Loucy (cell line): ENCODE measurements at regions not wholly inside any gene's neighbourhood (a gene's known extent, or its start where the extent isn't known, plus 50 kb on each side); places are given as distances from the start of the nearest gene placed in this dataset.

Experiments used
- EZH2phosphoT487 ChIP-seq: fragments of 200-600 bp; IDR thresholded peaks from 2 replicates; pipeline ENCODE4 v1.6.1; 2018; ENCODE audit warnings: antibody characterized with exemption, mild to moderate bottlenecking, moderate library complexity, borderline replicate concordance
- TF ChIP-seq, protein P1 (sequence below): fragments of 200-600 bp; sonication (generic); conservative IDR thresholded peaks from 2 replicates; pipeline ENCODE4 v1.5.1; 2014; ENCODE audit warnings: mild to moderate bottlenecking, antibody characterized with exemption, low read length

- TF ChIP-seq, protein P1, sequence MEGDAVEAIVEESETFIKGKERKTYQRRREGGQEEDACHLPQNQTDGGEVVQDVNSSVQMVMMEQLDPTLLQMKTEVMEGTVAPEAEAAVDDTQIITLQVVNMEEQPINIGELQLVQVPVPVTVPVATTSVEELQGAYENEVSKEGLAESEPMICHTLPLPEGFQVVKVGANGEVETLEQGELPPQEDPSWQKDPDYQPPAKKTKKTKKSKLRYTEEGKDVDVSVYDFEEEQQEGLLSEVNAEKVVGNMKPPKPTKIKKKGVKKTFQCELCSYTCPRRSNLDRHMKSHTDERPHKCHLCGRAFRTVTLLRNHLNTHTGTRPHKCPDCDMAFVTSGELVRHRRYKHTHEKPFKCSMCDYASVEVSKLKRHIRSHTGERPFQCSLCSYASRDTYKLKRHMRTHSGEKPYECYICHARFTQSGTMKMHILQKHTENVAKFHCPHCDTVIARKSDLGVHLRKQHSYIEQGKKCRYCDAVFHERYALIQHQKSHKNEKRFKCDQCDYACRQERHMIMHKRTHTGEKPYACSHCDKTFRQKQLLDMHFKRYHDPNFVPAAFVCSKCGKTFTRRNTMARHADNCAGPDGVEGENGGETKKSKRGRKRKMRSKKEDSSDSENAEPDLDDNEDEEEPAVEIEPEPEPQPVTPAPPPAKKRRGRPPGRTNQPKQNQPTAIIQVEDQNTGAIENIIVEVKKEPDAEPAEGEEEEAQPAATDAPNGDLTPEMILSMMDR, result no peak
- TF ChIP-seq EZH2phosphoT487, result no peak
Measured at GRCh38 chr9:16236882-16237281, 633.6 kb downstream of the BNC2 start.
